Islet of Langerhans (tissue), 1 donor: ENCODE measurements at regions not wholly inside any gene's neighbourhood (a gene's known extent, or its start where the extent isn't known, plus 50 kb on each side); places are given as distances from the start of the nearest gene placed in this dataset.

Experiments
- FAIRE-seq: peaks from one replicate; lab custom pipeline; 2011; peaks lifted over from hg19 to GRCh38; lab: Jason Lieb, UNC

- no peak for FAIRE-seq
Measured at GRCh38 chr3:78003090-78003489, 963.2 kb downstream of the ROBO2 start.

- FAIRE-seq = no peak
Measured at GRCh38 chr3:78004571-78004970, 964.7 kb downstream of the ROBO2 start.

DNA sequence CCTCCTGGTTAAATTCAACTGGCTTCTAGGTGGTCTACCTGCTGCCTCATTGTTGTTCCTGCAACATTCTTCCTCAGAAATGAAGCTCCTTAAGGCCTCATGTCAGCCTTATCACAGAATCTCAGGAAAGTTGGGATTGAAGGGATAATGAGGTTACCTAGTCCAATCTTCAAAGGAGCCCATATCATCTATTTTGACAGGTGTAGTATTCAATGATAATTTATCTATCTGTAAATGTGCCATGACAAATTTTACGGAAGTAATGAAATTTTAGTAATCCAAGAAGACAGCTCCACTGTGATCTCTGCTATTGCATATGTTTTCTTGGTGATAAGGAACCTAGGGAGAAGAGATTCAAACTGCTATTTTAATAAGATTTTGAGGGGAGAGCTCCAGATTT lies 973.8 kb downstream of the ROBO2 start:
- FAIRE-seq = no peak

- no peak for FAIRE-seq
Measured at GRCh38 chr3:78015856-78016255, 976.0 kb downstream of the ROBO2 start.

GRCh38 chr3:78021710-78022109 lies 981.8 kb downstream of the ROBO2 start:
- FAIRE-seq = peak; percentile 41

DNA sequence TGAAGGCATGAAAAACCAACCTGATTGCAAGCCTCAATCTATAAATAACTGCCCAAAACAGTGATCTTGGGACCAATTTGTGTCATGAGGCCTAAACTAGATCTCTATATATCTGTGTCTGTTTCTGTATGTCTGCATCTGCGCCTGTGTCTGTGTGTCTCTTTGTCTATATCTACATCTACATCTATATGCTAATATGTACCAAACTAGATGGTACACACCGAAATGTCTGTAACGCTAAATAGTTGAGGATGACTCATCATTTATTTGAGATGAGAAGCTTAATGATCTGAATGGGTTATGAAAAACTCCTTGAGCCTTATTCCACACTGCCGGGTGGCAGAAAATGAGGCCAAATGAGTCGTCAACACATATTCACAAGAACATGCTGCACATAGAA lies 982.3 kb downstream of the ROBO2 start:
- FAIRE-seq = peak; percentile 88

DNA sequence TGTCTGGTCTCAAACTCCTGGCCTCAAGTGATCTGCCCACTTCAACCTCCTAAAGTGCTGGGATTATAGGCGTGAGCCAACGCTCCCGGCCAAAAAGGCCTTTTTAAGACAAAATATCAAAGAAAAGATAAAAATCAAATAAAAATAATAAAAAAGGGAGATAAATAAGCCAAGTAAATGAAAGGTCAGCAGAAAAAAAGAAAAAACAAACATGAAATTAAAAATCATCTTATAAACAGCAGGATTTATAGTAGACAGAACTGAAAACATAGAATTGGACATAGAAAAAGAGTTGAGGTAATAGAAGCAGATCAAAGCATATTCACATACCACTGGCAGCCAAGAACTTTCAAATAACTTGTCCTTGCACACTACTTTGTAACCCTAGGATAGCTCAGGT lies 983.4 kb downstream of the ROBO2 start:
- FAIRE-seq = no peak

DNA sequence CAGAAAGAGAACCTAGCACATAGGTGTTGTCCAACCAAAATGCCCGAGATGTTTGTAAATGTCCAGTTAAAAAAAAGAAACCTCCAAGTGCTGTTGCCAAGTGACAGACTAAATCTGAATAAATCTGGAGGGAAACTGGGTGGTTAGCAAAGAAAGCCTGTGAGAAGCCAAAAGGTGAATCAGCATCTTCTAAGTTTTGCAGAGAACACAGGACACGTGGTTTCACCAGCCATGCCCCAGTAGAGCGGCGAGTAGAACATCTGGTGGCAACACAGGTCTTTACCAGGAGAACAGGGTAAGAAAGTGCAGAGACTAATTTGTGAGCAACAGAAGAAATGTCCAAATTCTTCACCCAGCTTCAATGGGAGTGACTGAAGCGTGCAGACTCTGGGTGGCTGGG lies 986.0 kb downstream of the ROBO2 start:
- FAIRE-seq = no peak

- FAIRE-seq = no peak
Measured at GRCh38 chr3:78026318-78026828, 986.5 kb downstream of the ROBO2 start.

- no peak for FAIRE-seq
Measured at GRCh38 chr3:78029775-78030174, 989.9 kb downstream of the ROBO2 start.

DNA sequence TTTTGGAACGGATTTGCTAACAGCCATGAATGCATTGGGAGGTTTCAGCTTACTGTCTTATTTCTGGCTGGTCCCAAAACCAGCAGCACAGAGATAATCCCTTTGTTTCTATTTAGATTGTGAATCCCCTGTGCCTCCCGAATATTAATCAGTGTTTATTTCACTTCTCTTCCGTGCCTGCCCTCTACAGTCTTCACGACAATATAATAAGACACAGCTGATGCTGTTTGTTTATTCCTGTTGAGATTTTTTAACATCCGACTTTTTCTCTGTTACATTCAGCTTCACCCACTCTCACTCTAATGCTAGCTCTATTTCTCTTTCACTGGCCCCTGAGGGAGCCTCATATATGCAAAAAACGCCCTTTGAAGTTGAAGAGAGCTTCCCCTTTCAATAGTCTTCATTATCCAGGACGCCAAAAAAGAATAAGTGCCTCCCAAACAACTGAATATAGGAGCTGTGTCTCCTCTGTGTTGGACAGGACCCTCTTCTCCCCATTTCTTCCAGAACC lies 995.3 kb downstream of the ROBO2 start:
- no peak for FAIRE-seq

- no peak for FAIRE-seq
Measured at GRCh38 chr3:78041486-78041885, 1001.6 kb downstream of the ROBO2 start.

DNA sequence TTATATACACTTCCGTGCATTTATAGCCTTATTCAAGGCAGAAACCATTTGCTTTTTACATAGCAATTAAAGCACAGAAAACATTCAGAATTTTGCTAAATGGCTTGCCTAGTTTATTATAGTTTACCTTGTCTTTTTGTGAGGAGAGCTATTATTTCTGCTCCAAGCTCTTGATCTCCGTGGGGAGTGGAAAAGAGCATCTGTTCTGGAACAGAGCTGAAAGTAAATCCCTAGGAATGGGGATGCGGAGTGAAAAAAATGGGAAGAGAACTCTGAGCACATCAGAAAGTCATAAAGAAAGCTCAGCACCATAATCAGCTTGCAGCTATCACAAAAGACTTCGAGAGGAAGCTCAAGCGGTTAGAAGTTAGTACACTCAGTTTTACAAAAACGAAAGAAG lies 1006.7 kb downstream of the ROBO2 start:
- no peak for FAIRE-seq

DNA sequence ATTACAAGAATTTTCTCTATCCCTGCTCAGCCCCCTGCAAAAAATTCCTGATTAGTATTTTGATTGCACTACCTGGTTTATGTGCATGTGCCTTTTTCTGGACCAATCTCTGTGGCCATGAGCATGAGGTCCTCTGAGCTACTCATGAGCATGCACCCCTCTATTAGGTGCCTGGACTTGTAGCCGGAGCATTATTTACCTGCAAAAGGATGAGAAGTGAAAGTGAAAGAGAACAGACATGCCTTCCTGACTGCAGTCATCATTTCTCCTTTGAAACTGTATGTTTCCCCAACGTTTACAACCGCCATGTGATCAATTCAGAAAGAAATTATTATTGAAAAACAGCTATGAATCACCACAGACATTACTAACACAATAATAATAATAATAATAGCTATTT lies 1008.8 kb downstream of the ROBO2 start:
- no peak for FAIRE-seq

GRCh38 chr3:78049521-78049920 lies 1009.6 kb downstream of the ROBO2 start:
- FAIRE-seq = no peak

- FAIRE-seq = no peak
Measured at GRCh38 chr3:78050276-78051065, 1010.6 kb downstream of the ROBO2 start.

DNA sequence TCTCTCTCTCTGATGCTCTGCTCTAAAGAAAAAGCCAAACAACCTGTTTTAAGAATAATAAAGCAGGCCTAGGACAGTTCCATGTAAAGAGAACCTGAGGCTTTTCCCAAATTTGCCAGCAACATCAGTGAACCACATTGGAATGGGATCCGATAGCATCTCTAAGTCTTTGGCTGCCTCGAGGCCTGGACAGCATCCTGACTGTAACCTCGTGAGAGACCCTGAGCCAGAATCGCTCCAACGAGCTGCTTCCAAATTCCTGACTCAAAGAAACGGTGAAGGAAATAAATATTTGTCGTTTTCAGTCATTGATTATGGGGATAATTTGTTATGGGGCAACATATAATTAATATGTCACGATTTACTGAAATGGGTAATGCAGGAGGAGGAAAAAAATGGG lies 1012.8 kb downstream of the ROBO2 start:
- no peak for FAIRE-seq

- no peak for FAIRE-seq
Measured at GRCh38 chr3:78066287-78066686, 1026.4 kb downstream of the ROBO2 start.

DNA sequence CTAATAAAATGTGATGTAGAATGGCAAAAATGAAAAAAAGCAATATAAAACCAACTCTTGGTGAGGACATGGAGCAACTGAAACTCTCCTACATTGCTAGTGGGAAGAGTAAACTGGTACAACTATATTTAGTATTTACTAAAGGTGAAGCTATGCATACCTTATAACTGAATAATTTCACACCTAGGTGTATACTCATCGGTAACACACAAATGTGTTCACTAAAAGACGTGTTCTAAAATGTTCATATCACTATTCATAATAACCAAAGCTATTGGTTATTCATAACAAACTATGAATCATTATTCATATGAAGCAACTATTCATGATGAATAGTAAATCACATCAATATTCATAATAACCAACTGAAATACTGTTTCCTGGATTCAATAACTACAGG lies 1030.3 kb downstream of the ROBO2 start:
- no peak for FAIRE-seq

- FAIRE-seq = no peak
Measured at GRCh38 chr3:78076379-78076778, 1036.5 kb downstream of the ROBO2 start.

DNA sequence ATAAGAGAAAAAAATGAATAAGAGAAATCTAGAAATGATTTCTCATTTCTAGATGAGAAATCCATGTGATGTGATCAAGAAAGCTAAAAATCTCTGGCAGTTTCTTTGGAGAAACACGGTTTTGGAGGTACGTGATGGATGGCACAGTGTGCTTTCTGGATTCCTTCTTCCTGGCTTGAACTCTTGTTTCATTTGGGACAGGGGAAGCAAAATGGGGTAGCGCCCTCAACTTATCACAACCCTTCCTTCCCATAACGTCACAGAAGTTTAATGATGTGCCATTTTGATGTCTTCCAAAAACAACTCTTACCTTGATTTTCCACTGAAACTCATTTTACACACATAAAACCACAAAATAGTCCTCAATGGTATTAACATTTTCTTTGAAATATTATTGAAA lies 1037.3 kb downstream of the ROBO2 start:
- no peak for FAIRE-seq

DNA sequence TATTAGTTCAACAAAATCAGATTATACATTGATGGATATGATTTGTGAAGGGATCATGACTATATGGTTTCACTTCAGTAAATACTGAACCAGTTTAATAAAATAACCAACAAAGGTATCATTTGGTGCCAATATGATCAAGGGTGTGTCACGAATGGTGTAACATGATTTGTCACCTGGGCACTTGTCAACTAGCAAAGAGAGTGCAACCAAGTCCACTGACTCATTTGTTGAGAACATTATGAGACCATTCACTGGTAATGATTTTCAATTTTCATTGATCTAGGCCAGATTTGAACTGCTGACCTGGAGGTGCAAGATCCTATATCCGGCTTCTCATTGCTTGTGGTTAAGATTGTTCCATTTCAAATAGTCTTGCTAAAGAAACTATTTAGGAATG lies 1037.9 kb downstream of the ROBO2 start:
- no peak for FAIRE-seq

GRCh38 chr3:78079514-78079913 lies 1039.6 kb downstream of the ROBO2 start:
- no peak for FAIRE-seq

DNA sequence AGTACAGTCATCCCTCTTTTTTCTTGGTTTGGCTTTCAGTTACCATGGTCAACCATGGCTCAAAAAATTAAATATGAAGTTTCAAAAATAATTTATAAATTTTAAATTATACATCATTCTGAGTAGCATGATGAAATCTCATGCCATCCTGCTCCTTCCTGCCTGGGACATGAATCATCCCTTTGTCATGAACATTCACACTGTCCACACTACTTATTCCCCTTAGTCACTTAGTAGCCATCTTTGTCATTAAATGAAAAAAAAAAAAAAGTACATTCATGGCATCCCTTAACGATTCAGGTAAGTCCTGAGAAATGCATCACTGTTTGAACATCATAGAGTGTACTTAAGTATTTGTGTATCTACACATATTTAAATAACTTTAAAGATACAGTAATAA lies 1046.3 kb downstream of the ROBO2 start:
- no peak for FAIRE-seq
